Erythroblast (primary cell): ENCODE measurements at regions not wholly inside any gene's neighbourhood (a gene's known extent, or its start where the extent isn't known, plus 50 kb on each side); places are given as distances from the start of the nearest gene placed in this dataset.

Experiments used
- GATA1 ChIP-seq: IDR thresholded peaks from 2 replicates; pipeline ENCODE4 v1.6.1; 2011; ENCODE audit warnings: low read depth, mild to moderate bottlenecking, control low read depth, low read length, moderate library complexity
- POLR2A ChIP-seq: IDR thresholded peaks from 2 replicates; pipeline ENCODE4 v1.6.1; 2011; ENCODE audit warnings: mild to moderate bottlenecking, low read length

GRCh38 chr14:53567236-53567780 is 389.3 kb downstream of the BMP4 start:
- TF ChIP-seq POLR2A: no peak
- no peak for TF ChIP-seq GATA1
